ENCODE measurements at regions not wholly inside any gene's neighbourhood (a gene's known extent, or its start where the extent isn't known, plus 50 kb on each side); places are given as distances from the start of the nearest gene placed in this dataset.
"Not testable (repeated sequence)": the region's sequence is repeated elsewhere in the genome, so short reads cannot be mapped to it uniquely, and the experiment has no call there.

DNA sequence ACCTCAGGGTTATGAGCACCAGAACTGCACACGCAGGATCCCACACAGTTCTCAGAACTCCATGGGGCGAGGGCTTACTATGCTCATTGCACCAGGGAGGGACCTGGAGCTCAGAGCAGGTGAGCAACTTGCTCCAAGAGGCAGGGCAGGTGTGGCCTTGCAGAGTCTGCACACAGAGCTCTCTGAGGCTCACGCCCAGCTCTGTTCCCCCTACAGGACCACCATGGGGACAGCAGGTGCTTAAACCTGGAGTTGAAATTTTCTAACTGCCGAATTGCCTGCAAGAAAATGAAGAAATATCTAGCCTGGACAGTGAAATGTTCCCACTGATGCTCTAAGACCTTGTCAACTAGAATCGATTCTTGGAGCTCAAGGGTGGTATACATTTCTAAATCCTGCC lies 49.9 kb upstream of the MSMB start:
- H3K9me3 ChIP-seq (ENCODE audit: control insufficient read depth, low read length); H3K27me3 ChIP-seq (ENCODE audit: control insufficient read depth, insufficient read depth, low read length, poor library complexity, severe bottlenecking); H3K4me3 ChIP-seq (ENCODE audit: insufficient read depth, low read depth, low read length); H3K4me1 ChIP-seq (ENCODE audit: control insufficient read depth, insufficient read depth, low read length); H3K27ac ChIP-seq (ENCODE audit: insufficient read depth, low read depth, low read length, poor library complexity, severe bottlenecking); H3K36me3 ChIP-seq (ENCODE audit: control insufficient read depth, insufficient read depth, low read length): not testable (repeated sequence)
- 85 to 89% methylated on average over 5 of the region's 5 CpGs for WGBS, 2 experiments

DNA sequence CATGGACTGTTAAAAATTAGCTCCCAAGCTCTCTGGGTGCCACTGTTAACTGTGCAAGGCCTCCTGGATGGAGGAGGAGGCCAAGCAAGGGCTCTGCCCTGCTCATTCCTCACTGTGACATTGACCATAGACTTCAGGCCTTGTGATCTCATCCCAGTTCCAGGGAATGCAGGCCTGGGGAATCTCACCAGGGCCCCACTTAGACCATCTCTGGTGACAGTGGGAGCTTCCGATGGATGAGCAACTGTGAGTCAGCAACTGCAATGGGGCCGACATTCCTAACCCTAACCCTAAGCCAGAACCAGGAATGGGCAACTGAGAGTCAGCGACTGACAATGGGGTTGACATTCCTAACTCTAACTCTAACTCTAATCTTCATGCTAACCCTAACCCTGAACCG lies 50.4 kb upstream of the MSMB start:
- 88 to 92% methylated on average over 4 of the region's 4 CpGs for WGBS, 2 experiments

DNA sequence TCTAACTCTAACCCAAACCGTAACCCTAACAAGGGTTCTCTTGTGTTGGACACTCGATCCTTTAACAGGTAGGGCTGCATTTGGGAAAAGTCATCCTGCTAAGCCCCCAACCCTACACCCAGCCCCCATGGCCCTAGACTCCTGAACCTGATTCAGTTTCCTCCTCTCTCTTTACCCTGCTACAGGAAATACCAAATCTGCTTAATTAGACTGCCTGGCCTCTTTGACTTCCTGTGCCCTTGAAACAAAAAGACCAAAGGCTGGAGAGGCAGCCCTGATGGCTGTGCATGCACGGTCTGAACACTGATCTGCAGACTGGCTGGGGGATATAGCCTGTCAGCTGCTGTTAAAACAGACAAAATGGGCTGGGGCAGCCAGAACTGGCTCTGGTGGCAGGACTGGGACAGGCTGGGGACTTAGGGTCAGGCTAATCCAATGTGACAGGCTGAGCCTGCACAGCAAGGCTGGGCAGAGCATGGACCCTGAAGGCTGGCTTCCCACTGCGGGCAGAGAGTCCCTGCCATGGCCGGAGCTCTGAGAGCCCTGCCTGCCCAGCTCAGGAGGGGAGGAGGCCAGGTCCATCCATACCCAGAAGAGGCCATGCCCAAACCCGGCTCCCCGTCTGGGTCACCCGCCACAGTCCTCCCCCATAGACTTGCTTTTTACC lies 51.0 kb upstream of the MSMB start:
- no peak overlapping the region for H3K27ac ChIP-seq (ENCODE audit: insufficient read depth, low read depth, low read length, poor library complexity, severe bottlenecking)

More for the DNA sequence above, 50.4 kb upstream of the MSMB start:
- no peak overlapping the region for H3K27ac ChIP-seq (ENCODE audit: insufficient read depth, low read depth, low read length, poor library complexity, severe bottlenecking)
- H3K4me1 ChIP-seq (ENCODE audit: control insufficient read depth, insufficient read depth, low read length): peaks cover 7% of the 10 kb centered on the region
- no peaks in the 10 kb centered on the region for H3K36me3 ChIP-seq (ENCODE audit: control insufficient read depth, insufficient read depth, low read length)
- no peaks in the 10 kb centered on the region for H3K27me3 ChIP-seq (ENCODE audit: control insufficient read depth, insufficient read depth, low read length, poor library complexity, severe bottlenecking)
- no peaks in the 10 kb centered on the region for H3K9me3 ChIP-seq (ENCODE audit: control insufficient read depth, low read length)
- no peak overlapping the region for H3K4me3 ChIP-seq (ENCODE audit: insufficient read depth, low read depth, low read length)

DNA sequence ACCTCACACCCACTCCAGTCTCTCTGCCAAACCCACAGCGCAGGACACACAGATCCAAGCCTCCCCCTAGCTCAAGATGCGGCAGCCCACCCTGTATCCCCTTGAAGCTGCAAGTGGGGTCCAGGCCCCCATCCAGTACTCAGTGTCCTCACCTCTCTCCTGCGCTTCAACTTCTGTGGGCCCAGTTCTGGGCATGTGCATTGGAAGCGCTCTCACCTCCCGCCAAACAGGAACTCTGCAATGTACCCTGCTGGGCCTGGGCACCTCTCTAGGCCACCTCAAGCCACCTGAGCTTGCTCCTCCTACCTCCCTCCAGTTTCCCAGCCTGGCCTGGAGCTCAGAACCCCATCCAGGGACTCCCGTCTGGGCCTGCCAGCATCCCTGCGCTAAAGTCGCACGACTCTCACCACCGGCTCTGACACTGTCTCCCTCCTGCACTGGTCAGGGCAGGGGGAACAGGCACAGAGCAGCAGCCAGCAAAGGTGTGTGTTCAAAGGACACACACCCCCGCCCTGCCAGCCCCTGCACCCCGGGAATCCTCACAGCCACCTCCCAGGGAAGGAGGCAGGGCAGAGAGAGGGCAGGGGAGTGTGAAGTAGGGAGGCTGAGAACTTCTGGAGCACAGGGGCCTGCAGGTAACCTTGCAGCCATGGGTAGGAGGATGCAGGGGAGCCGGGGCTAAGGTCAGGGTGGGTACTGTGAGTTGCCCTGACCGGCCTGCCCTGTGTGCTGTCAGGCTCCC lies 51.7 kb upstream of the MSMB start:
- Histone ChIP-seq H3K9me3 (ENCODE audit: control insufficient read depth, low read length) (no peaks in the 10 kb centered on the region), H3K36me3 (ENCODE audit: control insufficient read depth, insufficient read depth, low read length) (no peaks in the 10 kb centered on the region), H3K4me3 (ENCODE audit: insufficient read depth, low read depth, low read length) (no peak overlapping the region), H3K4me1 (ENCODE audit: control insufficient read depth, insufficient read depth, low read length) (peaks cover 7% of the 10 kb centered on the region), H3K27me3 (ENCODE audit: control insufficient read depth, insufficient read depth, low read length, poor library complexity, severe bottlenecking) (no peaks in the 10 kb centered on the region), H3K27ac (ENCODE audit: insufficient read depth, low read depth, low read length, poor library complexity, severe bottlenecking) (no peak overlapping the region)
- WGBS, 2 experiments: 90 to 93% methylated on average over 14 of the region's 14 CpGs

More for the DNA sequence above, 51.0 kb upstream of the MSMB start:
- Histone ChIP-seq H3K4me1 (ENCODE audit: control insufficient read depth, insufficient read depth, low read length) (peaks cover 7% of the 10 kb centered on the region), H3K36me3 (ENCODE audit: control insufficient read depth, insufficient read depth, low read length) (no peaks in the 10 kb centered on the region), H3K27me3 (ENCODE audit: control insufficient read depth, insufficient read depth, low read length, poor library complexity, severe bottlenecking) (no peaks in the 10 kb centered on the region), H3K9me3 (ENCODE audit: control insufficient read depth, low read length) (no peaks in the 10 kb centered on the region), H3K4me3 (ENCODE audit: insufficient read depth, low read depth, low read length) (no peak overlapping the region)
- WGBS, 2 experiments: 89 to 91% methylated on average over 8 of the region's 8 CpGs

DNA sequence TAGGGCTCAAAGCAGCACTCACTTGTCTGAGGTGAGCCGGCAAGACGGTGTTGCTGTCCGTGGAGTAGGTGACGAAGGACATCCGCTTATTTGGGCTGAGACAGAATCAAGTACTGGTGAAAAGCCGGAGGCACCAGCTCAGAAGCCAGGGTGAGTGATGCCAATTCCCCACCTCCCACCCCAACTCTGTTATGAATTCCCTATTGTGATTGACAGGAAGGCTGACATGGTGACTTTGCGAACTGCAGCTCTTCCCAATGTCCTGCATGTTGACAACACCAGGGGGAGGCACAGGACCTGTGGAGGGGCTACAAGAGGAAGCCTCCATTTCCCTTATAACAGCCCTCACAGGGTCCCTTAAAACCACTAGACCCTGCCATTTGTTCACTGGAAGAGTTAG lies 52.3 kb upstream of the MSMB start:
- Histone ChIP-seq H3K4me3 (ENCODE audit: insufficient read depth, low read depth, low read length) (no peak overlapping the region), H3K4me1 (ENCODE audit: control insufficient read depth, insufficient read depth, low read length) (peaks cover 7% of the 10 kb centered on the region), H3K27ac (ENCODE audit: insufficient read depth, low read depth, low read length, poor library complexity, severe bottlenecking) (no peak overlapping the region), H3K27me3 (ENCODE audit: control insufficient read depth, insufficient read depth, low read length, poor library complexity, severe bottlenecking) (no peaks in the 10 kb centered on the region), H3K9me3 (ENCODE audit: control insufficient read depth, low read length) (no peaks in the 10 kb centered on the region), H3K36me3 (ENCODE audit: control insufficient read depth, insufficient read depth, low read length) (no peaks in the 10 kb centered on the region)
- 93 to 95% methylated on average over 7 of the region's 7 CpGs for WGBS, 2 experiments

DNA sequence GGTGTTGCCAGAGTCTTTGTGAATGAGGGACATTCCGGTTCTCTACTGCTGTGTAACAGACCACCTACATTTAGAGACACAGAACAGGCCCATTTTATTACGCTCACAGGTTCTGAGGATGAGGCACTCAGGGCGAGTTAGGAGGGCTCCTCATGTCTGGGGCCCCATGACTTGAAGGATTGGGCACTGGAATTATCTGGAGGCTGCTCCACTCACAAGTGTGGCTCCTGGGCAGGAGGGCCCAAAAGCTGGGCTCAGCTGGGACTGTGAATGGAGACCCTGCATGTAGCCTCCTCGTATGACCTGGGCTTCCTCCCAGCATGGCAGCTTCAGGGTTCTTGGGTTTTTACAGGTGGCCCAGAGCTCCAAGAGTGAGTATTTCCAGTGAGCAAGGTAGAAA lies 52.9 kb upstream of the MSMB start:
- not testable (repeated sequence) for H3K36me3 ChIP-seq (ENCODE audit: control insufficient read depth, insufficient read depth, low read length); H3K27ac ChIP-seq (ENCODE audit: insufficient read depth, low read depth, low read length, poor library complexity, severe bottlenecking); H3K27me3 ChIP-seq (ENCODE audit: control insufficient read depth, insufficient read depth, low read length, poor library complexity, severe bottlenecking); H3K4me3 ChIP-seq (ENCODE audit: insufficient read depth, low read depth, low read length); H3K9me3 ChIP-seq (ENCODE audit: control insufficient read depth, low read length); H3K4me1 ChIP-seq (ENCODE audit: control insufficient read depth, insufficient read depth, low read length)
- WGBS, 2 experiments: 89 to 94% methylated on average over 4 of the region's 4 CpGs

DNA sequence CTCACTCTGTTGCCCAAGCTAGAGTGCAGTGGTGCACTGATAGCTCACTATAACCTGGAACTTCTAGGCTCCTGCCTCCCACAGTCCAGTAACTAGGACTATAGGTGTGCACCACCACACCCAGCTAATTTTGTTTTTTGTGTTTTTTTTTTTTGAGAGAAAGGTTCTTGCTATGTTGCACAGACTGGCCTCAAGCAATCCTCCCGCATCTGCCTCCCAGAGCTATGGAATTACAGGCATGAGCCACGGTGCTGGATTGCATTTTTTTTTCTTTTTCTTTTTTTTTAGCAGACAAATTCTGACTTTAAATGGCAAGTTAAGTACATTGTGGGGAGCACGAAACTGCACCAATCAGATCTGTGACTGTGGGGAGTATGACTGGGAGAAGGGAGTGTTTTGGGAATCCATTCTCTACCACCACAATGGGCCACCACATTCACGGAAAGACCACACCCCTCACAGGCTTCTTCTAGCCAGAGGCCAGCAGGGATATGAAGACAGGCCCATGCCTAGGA lies 58.1 kb upstream of the MSMB start:
- no peak overlapping the region for H3K27ac ChIP-seq (ENCODE audit: insufficient read depth, low read depth, low read length, poor library complexity, severe bottlenecking)
- no peak overlapping the region for H3K4me3 ChIP-seq (ENCODE audit: insufficient read depth, low read depth, low read length)
- peaks cover 40% of the 10 kb centered on the region for H3K27me3 ChIP-seq (ENCODE audit: control insufficient read depth, insufficient read depth, low read length, poor library complexity, severe bottlenecking)
- H3K9me3 ChIP-seq (ENCODE audit: control insufficient read depth, low read length): no peaks in the 10 kb centered on the region
- H3K36me3 ChIP-seq (ENCODE audit: control insufficient read depth, insufficient read depth, low read length): no peaks in the 10 kb centered on the region
- WGBS, 2 experiments: 75 to 77% methylated on average over 3 to 4 of the region's 4 CpGs
- no peaks in the 10 kb centered on the region for H3K4me1 ChIP-seq (ENCODE audit: control insufficient read depth, insufficient read depth, low read length)

DNA sequence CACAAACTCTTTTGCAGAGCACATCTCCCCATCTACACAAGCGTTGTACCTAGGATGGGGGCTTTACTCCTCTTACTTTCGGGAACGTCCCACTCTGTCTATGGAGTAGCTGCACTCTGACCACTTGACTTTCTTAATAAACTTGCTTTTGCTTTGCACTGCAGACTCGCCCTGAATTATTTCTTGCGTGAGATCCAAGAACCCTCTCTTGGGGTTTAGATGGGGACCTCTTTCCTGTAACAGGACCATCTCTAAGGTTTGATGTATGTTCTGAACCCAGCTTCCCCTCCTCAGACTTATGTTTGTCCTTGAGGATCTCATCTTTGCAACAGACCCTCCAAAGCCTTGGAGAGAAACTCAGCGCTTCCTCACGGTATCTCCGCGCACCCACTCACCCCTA lies 59.3 kb upstream of the MSMB start:
- H3K27ac ChIP-seq (ENCODE audit: insufficient read depth, low read depth, low read length, poor library complexity, severe bottlenecking); H3K9me3 ChIP-seq (ENCODE audit: control insufficient read depth, low read length); H3K4me1 ChIP-seq (ENCODE audit: control insufficient read depth, insufficient read depth, low read length); H3K36me3 ChIP-seq (ENCODE audit: control insufficient read depth, insufficient read depth, low read length); H3K4me3 ChIP-seq (ENCODE audit: insufficient read depth, low read depth, low read length): not testable (repeated sequence)
- H3K27me3 ChIP-seq (ENCODE audit: control insufficient read depth, insufficient read depth, low read length, poor library complexity, severe bottlenecking): peaks cover 40% of the 10 kb centered on the region
- 91 to 92% methylated on average over 5 of the region's 9 CpGs for WGBS, 2 experiments

DNA sequence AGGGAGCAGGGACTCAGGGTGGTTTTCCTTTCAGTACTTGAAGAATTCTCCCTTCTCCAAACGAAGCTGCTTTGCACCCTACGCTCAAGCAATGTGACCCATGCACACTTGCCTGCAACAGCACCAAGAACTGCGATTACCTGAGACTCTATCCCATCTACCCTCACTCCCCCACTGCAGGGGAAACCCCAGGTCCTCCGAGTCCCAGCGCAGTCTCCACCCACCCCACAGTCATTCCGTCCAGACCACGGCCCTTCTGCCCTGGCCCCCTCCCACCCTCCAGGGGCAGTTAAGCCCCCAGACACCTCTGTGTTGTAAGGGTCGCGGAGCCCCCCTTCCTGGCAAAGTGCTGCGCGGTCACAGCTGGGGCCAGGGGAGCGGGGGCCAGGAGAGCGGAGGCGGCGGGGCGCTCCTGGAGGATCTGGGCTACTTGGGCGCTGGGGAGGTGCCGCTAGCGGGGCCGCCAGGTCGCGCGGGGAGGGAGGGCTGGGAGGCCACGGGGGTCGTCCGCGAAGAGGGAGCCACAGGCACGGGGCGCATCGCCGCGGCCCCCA lies 59.9 kb upstream of the MSMB start:
- peaks cover 40% of the 10 kb centered on the region for H3K27me3 ChIP-seq (ENCODE audit: control insufficient read depth, insufficient read depth, low read length, poor library complexity, severe bottlenecking)
- peak overlapping the region; percentile 39 for H3K4me3 ChIP-seq (ENCODE audit: insufficient read depth, low read depth, low read length)
- H3K36me3 ChIP-seq (ENCODE audit: control insufficient read depth, insufficient read depth, low read length); H3K27ac ChIP-seq (ENCODE audit: insufficient read depth, low read depth, low read length, poor library complexity, severe bottlenecking); H3K9me3 ChIP-seq (ENCODE audit: control insufficient read depth, low read length); H3K4me1 ChIP-seq (ENCODE audit: control insufficient read depth, insufficient read depth, low read length): not testable (repeated sequence)
- 3% methylated on average over 30 to 31 of the region's 32 CpGs for WGBS, 2 experiments

DNA sequence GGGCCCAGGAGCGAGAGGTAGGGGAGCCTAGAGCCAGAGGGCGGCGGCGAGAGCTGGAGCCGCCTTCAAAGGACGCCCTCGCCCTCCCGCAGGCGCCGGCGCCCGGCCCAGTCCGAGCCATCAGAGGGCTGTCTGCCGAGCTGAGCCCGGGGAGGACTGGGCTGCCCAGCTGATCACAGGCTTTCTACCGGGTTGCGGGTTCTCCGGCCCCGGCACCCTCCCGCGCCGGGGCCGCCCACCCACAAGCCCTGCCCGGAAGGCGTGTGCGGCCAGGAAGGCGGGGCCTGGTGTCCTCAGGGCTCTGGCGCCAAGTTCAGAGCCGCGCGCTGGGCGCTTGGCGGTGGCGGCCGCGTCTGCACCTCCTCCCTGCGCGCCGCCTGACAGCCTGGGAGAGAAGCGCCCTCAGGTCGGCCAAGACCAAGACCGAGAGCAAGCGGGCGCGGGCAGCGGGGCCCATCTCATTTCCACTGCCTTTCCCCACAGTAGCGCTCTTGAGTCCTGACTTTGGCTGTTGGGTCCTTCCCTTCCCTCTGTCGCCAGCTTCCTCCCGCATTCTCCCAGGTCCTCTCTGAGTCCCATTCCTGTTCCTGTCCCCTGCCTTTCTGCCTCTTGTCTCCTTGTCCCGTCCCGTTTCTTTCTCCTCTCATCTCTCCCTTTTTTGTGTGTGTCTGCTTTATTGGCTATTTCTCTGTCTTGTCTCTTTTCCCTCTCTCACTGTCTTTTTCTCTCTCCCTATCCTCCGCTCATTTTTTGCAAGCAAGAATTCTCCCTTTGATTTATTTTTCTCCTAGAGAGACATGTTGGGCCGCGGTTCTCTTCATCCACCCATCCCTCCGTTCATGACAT lies 60.6 kb upstream of the MSMB start:
- no peaks in the 10 kb centered on the region for H3K36me3 ChIP-seq (ENCODE audit: control insufficient read depth, insufficient read depth, low read length)
- H3K4me1 ChIP-seq (ENCODE audit: control insufficient read depth, insufficient read depth, low read length): no peaks in the 10 kb centered on the region
- H3K27ac ChIP-seq (ENCODE audit: insufficient read depth, low read depth, low read length, poor library complexity, severe bottlenecking): no peak overlapping the region
- 3 to 4% methylated on average over 55 of the region's 55 CpGs for WGBS, 2 experiments
- peaks cover 40% of the 10 kb centered on the region for H3K27me3 ChIP-seq (ENCODE audit: control insufficient read depth, insufficient read depth, low read length, poor library complexity, severe bottlenecking)
- H3K9me3 ChIP-seq (ENCODE audit: control insufficient read depth, low read length): no peaks in the 10 kb centered on the region
- H3K4me3 ChIP-seq (ENCODE audit: insufficient read depth, low read depth, low read length): peak overlapping the region; percentile 39

Measured in ectodermal cell (in vitro differentiated cells).